GM23338 (cell line): ENCODE measurements at regions not wholly inside any gene's neighbourhood (a gene's known extent, or its start where the extent isn't known, plus 50 kb on each side); places are given as distances from the start of the nearest gene placed in this dataset.

Source experiments
- ATAC-seq: fragments of 200-7000 bp; cut with Tn5 transposase; 3 replicates; pipeline ENCODE4 v1.9.1; 2020
- DNase-seq: peaks from one replicate; pipeline ENCODE4 v3.0.0-alpha.2; 2015; ENCODE audit warnings: low spot score
- H2AFZ ChIP-seq: fragments of 200-600 bp; sonication (generic); 2 replicates; pipeline ENCODE4 v1.8.0; 2016; ENCODE audit warnings: antibody characterized with exemption, mild to moderate bottlenecking, moderate library complexity
- H3F3A ChIP-seq: fragments of 200-600 bp; sonication (generic); replicated peaks from 2 replicates; pipeline ENCODE4 v1.8.0; 2017; ENCODE audit warnings: antibody characterized with exemption, mixed run types, low read depth
- H3K27ac ChIP-seq: fragments of 200-600 bp; sonication (generic); 2 replicates; pipeline ENCODE4 v1.6.1; 2016; ENCODE audit warnings: low read depth
- H3K27me3 ChIP-seq: fragments of 200-600 bp; sonication (generic); 2 replicates; pipeline ENCODE4 v1.8.0; 2016; ENCODE audit warnings: mild to moderate bottlenecking, mixed run types, moderate library complexity; ENCODE audit not compliant: insufficient read depth
- H3K36me3 ChIP-seq: fragments of 200-600 bp; sonication (generic); 2 replicates; pipeline ENCODE4 v1.8.0; 2016; ENCODE audit warnings: mild to moderate bottlenecking; ENCODE audit not compliant: insufficient read depth
- H3K4me1 ChIP-seq: fragments of 200-600 bp; sonication (generic); 2 replicates; pipeline ENCODE4 v1.8.0; 2016; ENCODE audit warnings: mild to moderate bottlenecking, moderate library complexity; ENCODE audit not compliant: insufficient read depth
- H3K4me2 ChIP-seq: fragments of 200-600 bp; sonication (generic); 2 replicates; pipeline ENCODE4 v1.7.1; 2017; ENCODE audit warnings: mixed run types
- H3K4me3 ChIP-seq: fragments of 200-600 bp; sonication (generic); 2 replicates; pipeline ENCODE4 v1.6.1; 2016; ENCODE audit warnings: mixed run types
- H3K79me2 ChIP-seq: fragments of 200-600 bp; sonication (generic); replicated peaks from 2 replicates; pipeline ENCODE4 v1.8.0; 2017; ENCODE audit warnings: mild to moderate bottlenecking; ENCODE audit not compliant: insufficient read depth
- H3K9me2 ChIP-seq: fragments of 200-600 bp; sonication (generic); 2 replicates; pipeline ENCODE4 v1.8.0; 2017; ENCODE audit not compliant: insufficient read depth
- H4K20me1 ChIP-seq: fragments of 200-600 bp; sonication (generic); replicated peaks from 2 replicates; pipeline ENCODE4 v1.8.0; 2017; ENCODE audit warnings: mild to moderate bottlenecking; ENCODE audit not compliant: insufficient read depth
- H3K27ac Mint-ChIP-seq: 2 replicates; pipeline ENCODE4 v1.8.0; 2020; ENCODE audit warnings: inconsistent platforms, mild to moderate bottlenecking, moderate library complexity, mixed read lengths
- H3K27me3 Mint-ChIP-seq: 3 replicates; pipeline ENCODE4 v1.8.0; 2022; ENCODE audit warnings: low read depth, mild to moderate bottlenecking, moderate library complexity, mixed read lengths, inconsistent platforms; ENCODE audit not compliant: insufficient read depth, poor library complexity
- H3K36me3 Mint-ChIP-seq: 3 replicates; pipeline ENCODE4 v1.8.0; 2021; ENCODE audit warnings: low read depth, mild to moderate bottlenecking, inconsistent platforms, moderate library complexity, mixed read lengths
- H3K4me1 Mint-ChIP-seq: 3 replicates; pipeline ENCODE4 v1.8.0; 2020; ENCODE audit warnings: mild to moderate bottlenecking, inconsistent platforms, mixed read lengths
- H3K4me3 Mint-ChIP-seq: 3 replicates; pipeline ENCODE4 v1.8.0; 2021; ENCODE audit warnings: moderate library complexity, mild to moderate bottlenecking, inconsistent platforms, mixed read lengths
- H3K9me3 Mint-ChIP-seq: 3 replicates; pipeline ENCODE4 v1.8.0; 2020; ENCODE audit warnings: moderate library complexity, mild to moderate bottlenecking, inconsistent platforms, mixed read lengths
- CREB1 ChIP-seq: fragments of 250-450 bp; sonication (Bioruptor Pico); IDR thresholded peaks from 2 replicates; pipeline ENCODE4 v1.5.0; 2020; ENCODE audit warnings: low read depth, mild to moderate bottlenecking, moderate library complexity
- EZH2phosphoT487 ChIP-seq: fragments of 200-600 bp; sonication (generic); IDR thresholded peaks from one replicate; pipeline ENCODE4 v1.8.1; 2018; ENCODE audit warnings: antibody characterized with exemption; ENCODE audit not compliant: unreplicated experiment
- JUNB ChIP-seq: IDR thresholded peaks from one replicate; pipeline ENCODE4 v1.6.1; 2016; ENCODE audit warnings: antibody characterized with exemption; ENCODE audit not compliant: unreplicated experiment
- NANOG ChIP-seq: IDR thresholded peaks from 2 replicates; pipeline ENCODE4 v1.6.1; 2016; ENCODE audit warnings: antibody characterized with exemption, borderline replicate concordance
- POLR2AphosphoS5 ChIP-seq: IDR thresholded peaks from 2 replicates; pipeline ENCODE4 v1.6.1; 2016; ENCODE audit warnings: antibody characterized with exemption, low read depth
- REST ChIP-seq: IDR thresholded peaks from one replicate; pipeline ENCODE4 v1.6.1; 2018; ENCODE audit warnings: antibody characterized with exemption; ENCODE audit not compliant: unreplicated experiment
- STAT1 ChIP-seq: IDR thresholded peaks from one replicate; pipeline ENCODE4 v1.6.1; 2016; ENCODE audit warnings: antibody characterized with exemption; ENCODE audit not compliant: unreplicated experiment
- ZNF114 ChIP-seq: fragments of 250-450 bp; sonication (Bioruptor Pico); IDR thresholded peaks from 2 replicates; pipeline ENCODE4 v1.5.0; 2020; ENCODE audit warnings: mild to moderate bottlenecking, moderate library complexity
- ZNF331 ChIP-seq: fragments of 250-450 bp; sonication (Bioruptor Pico); IDR thresholded peaks from 2 replicates; pipeline ENCODE4 v1.5.0; 2020; ENCODE audit warnings: low read depth, mild to moderate bottlenecking, moderate library complexity
- TF ChIP-seq, protein P1 (sequence below): fragments of 250-450 bp; sonication (Bioruptor Pico); IDR thresholded peaks from 2 replicates; pipeline ENCODE4 v1.5.0; 2020; ENCODE audit warnings: mild to moderate bottlenecking, moderate library complexity
- TF ChIP-seq, protein P2 (sequence below): IDR thresholded peaks from 2 replicates; pipeline ENCODE4 v1.6.1; 2016; ENCODE audit warnings: antibody characterized with exemption

DNA sequence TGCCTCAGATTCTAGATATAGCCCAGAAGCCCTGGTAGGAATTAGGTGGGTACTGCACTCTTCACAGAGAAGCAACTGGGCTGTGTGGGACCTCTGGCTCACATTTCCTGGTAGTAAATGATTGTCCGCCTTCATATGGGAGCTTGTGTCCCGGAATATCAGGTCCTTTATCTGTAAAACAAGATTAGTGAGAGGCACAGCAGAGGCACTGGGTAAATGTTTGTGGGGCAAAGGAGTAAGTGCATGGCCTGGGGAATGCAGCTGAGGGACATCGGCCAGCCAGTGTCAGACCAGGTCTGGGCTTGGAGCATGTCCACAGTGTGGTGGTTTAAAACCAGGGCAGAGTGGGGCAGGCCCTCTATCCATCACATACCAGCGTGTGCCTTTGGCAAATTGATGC, 323.3 kb upstream of the ZMIZ1 start:
- Histone ChIP-seq H3K27me3 (no peaks in the 10 kb centered on the region), H3K27ac (no peak overlapping the region), H3K79me2 (no peaks in the 10 kb centered on the region), H3K4me2 (no peak overlapping the region), H3K4me1 (no peaks in the 10 kb centered on the region), H3F3A (no peaks in the 10 kb centered on the region), H3K4me3 (no peak overlapping the region), H4K20me1 (no peaks in the 10 kb centered on the region), H3K9me2 (peaks cover 13% of the 10 kb centered on the region), H2AFZ (no peak overlapping the region), H3K36me3 (no peaks in the 10 kb centered on the region)
- Mint-ChIP-seq H3K27me3 (peaks cover 8% of the 10 kb centered on the region), H3K36me3 (no peaks in the 10 kb centered on the region), H3K4me3 (no peak overlapping the region), H3K9me3 (no peaks in the 10 kb centered on the region), H3K27ac (no peak overlapping the region), H3K4me1 (peaks cover 12% of the 10 kb centered on the region)
- no peak for ATAC-seq
- DNase-seq = no peak
- TF ChIP-seq NANOG (no peak), CREB1 (CRISPR knock-in tag) (no peak), STAT1 (no peak)
- TF ChIP-seq, protein P1, sequence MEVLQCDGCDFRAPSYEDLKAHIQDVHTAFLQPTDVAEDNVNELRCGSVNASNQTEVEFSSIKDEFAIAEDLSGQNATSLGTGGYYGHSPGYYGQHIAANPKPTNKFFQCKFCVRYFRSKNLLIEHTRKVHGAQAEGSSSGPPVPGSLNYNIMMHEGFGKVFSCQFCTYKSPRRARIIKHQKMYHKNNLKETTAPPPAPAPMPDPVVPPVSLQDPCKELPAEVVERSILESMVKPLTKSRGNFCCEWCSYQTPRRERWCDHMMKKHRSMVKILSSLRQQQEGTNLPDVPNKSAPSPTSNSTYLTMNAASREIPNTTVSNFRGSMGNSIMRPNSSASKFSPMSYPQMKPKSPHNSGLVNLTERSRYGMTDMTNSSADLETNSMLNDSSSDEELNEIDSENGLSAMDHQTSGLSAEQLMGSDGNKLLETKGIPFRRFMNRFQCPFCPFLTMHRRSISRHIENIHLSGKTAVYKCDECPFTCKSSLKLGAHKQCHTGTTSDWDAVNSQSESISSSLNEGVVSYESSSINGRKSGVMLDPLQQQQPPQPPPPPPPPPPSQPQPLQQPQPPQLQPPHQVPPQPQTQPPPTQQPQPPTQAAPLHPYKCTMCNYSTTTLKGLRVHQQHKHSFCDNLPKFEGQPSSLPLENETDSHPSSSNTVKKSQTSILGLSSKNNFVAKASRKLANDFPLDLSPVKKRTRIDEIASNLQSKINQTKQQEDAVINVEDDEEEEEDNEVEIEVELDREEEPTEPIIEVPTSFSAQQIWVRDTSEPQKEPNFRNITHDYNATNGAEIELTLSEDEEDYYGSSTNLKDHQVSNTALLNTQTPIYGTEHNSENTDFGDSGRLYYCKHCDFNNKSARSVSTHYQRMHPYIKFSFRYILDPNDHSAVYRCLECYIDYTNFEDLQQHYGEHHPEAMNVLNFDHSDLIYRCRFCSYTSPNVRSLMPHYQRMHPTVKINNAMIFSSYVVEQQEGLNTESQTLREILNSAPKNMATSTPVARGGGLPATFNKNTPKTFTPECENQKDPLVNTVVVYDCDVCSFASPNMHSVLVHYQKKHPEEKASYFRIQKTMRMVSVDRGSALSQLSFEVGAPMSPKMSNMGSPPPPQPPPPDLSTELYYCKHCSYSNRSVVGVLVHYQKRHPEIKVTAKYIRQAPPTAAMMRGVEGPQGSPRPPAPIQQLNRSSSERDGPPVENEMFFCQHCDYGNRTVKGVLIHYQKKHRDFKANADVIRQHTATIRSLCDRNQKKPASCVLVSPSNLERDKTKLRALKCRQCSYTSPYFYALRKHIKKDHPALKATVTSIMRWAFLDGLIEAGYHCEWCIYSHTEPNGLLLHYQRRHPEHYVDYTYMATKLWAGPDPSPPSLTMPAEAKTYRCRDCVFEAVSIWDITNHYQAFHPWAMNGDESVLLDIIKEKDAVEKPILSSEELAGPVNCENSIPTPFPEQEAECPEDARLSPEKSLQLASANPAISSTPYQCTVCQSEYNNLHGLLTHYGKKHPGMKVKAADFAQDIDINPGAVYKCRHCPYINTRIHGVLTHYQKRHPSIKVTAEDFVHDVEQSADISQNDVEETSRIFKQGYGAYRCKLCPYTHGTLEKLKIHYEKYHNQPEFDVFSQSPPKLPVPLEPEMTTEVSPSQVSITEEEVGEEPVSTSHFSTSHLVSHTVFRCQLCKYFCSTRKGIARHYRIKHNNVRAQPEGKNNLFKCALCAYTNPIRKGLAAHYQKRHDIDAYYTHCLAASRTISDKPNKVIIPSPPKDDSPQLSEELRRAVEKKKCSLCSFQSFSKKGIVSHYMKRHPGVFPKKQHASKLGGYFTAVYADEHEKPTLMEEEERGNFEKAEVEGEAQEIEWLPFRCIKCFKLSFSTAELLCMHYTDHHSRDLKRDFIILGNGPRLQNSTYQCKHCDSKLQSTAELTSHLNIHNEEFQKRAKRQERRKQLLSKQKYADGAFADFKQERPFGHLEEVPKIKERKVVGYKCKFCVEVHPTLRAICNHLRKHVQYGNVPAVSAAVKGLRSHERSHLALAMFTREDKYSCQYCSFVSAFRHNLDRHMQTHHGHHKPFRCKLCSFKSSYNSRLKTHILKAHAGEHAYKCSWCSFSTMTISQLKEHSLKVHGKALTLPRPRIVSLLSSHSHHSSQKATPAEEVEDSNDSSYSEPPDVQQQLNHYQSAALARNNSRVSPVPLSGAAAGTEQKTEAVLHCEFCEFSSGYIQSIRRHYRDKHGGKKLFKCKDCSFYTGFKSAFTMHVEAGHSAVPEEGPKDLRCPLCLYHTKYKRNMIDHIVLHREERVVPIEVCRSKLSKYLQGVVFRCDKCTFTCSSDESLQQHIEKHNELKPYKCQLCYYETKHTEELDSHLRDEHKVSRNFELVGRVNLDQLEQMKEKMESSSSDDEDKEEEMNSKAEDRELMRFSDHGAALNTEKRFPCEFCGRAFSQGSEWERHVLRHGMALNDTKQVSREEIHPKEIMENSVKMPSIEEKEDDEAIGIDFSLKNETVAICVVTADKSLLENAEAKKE (CRISPR knock-in tag) = no peak

- Histone ChIP-seq H2AFZ (peak overlapping the region; percentile 18; the same call in 1 of the 2 replicates), H3K4me2 (no peak overlapping the region), H3K79me2 (no peaks in the 10 kb centered on the region), H3F3A (no peaks in the 10 kb centered on the region), H3K4me3 (no peak overlapping the region), H3K9me2 (peaks cover 13% of the 10 kb centered on the region), H3K27ac (no peak overlapping the region), H3K27me3 (no peaks in the 10 kb centered on the region), H3K36me3 (no peaks in the 10 kb centered on the region), H4K20me1 (no peaks in the 10 kb centered on the region), H3K4me1 (no peaks in the 10 kb centered on the region)
- Mint-ChIP-seq H3K4me1 (peaks cover 12% of the 10 kb centered on the region), H3K9me3 (no peaks in the 10 kb centered on the region), H3K4me3 (no peak overlapping the region), H3K27ac (no peak overlapping the region), H3K36me3 (no peaks in the 10 kb centered on the region), H3K27me3 (peaks cover 8% of the 10 kb centered on the region)
- ATAC-seq = peak; percentile 61
- DNase-seq = no peak
- TF ChIP-seq ZNF331 (CRISPR knock-in tag) (no peak), JUNB (no peak), ZNF114 (CRISPR knock-in tag) (no peak), POLR2AphosphoS5 (no peak), EZH2phosphoT487 (no peak), REST (no peak), CREB1 (CRISPR knock-in tag) (no peak), STAT1 (no peak)
- TF ChIP-seq, protein P2, sequence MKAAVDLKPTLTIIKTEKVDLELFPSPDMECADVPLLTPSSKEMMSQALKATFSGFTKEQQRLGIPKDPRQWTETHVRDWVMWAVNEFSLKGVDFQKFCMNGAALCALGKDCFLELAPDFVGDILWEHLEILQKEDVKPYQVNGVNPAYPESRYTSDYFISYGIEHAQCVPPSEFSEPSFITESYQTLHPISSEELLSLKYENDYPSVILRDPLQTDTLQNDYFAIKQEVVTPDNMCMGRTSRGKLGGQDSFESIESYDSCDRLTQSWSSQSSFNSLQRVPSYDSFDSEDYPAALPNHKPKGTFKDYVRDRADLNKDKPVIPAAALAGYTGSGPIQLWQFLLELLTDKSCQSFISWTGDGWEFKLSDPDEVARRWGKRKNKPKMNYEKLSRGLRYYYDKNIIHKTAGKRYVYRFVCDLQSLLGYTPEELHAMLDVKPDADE = no peak
Measured at GRCh38 chr10:78746155-78746763, 322.5 kb upstream of the ZMIZ1 start.
